ENCODE measurements at regions not wholly inside any gene's neighbourhood (a gene's known extent, or its start where the extent isn't known, plus 50 kb on each side); places are given as distances from the start of the nearest gene placed in this dataset.

DNA sequence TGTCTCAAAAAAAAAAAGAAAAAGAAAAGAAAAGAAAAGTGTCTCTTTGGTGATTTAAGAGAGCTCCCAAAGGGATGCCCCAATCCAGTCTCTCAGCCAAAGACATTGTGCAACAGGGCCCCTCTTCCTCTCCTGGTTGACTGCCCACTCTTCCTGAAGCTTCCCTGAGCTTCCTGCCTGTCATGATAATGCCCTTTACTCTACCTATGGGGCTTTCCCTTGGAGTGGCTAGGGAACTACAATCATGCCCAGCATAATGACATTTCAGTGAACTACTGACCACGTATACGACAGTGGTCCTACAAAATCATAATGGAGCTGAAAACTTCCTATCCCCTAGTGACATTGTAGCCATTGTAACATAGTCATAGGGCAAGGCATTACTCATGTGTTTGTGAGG is 118.0 kb downstream of the RASSF10 start (continued):
- TF ChIP-seq, protein P1, sequence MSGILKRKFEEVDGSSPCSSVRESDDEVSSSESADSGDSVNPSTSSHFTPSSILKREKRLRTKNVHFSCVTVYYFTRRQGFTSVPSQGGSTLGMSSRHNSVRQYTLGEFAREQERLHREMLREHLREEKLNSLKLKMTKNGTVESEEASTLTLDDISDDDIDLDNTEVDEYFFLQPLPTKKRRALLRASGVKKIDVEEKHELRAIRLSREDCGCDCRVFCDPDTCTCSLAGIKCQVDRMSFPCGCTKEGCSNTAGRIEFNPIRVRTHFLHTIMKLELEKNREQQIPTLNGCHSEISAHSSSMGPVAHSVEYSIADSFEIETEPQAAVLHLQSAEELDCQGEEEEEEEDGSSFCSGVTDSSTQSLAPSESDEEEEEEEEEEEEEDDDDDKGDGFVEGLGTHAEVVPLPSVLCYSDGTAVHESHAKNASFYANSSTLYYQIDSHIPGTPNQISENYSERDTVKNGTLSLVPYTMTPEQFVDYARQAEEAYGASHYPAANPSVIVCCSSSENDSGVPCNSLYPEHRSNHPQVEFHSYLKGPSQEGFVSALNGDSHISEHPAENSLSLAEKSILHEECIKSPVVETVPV (CRISPR knock-in tag; IDR thresholded peaks at IDR 0.05) = no peak
- TF ChIP-seq POU6F1 (CRISPR knock-in tag; IDR thresholded peaks at IDR 0.05; ENCODE audit: borderline replicate concordance, low read depth) = no peak
- TF ChIP-seq ZFP30 (CRISPR knock-in tag; IDR thresholded peaks at IDR 0.05) = no peak
- TF ChIP-seq ZNF8 (CRISPR knock-in tag; IDR thresholded peaks at IDR 0.05) = no peak

- no peak for TF ChIP-seq ISL1 (CRISPR knock-in tag; IDR thresholded peaks at IDR 0.05)
- no peak for TF ChIP-seq ZFP3 (CRISPR knock-in tag; IDR thresholded peaks at IDR 0.05)
- no peak for TF ChIP-seq BACH2 (CRISPR knock-in tag; IDR thresholded peaks at IDR 0.05; ENCODE audit: borderline replicate concordance)
- TF ChIP-seq ESRRG (CRISPR knock-in tag; IDR thresholded peaks at IDR 0.05) = no peak
- TF ChIP-seq POU6F1 (CRISPR knock-in tag; IDR thresholded peaks at IDR 0.05; ENCODE audit: borderline replicate concordance, low read depth) = no peak
- no peak for TF ChIP-seq ZNF565 (CRISPR knock-in tag; conservative IDR thresholded peaks at IDR 0.05; ENCODE audit: low read depth)
- no peak for TF ChIP-seq TSHZ2 (CRISPR knock-in tag; IDR thresholded peaks at IDR 0.05)
- no peak for TF ChIP-seq ARNTL (CRISPR knock-in tag; IDR thresholded peaks at IDR 0.05; ENCODE audit: borderline replicate concordance, low read depth)
- TF ChIP-seq ZNF70 (CRISPR knock-in tag; IDR thresholded peaks at IDR 0.05) = no peak
- no peak for ATAC-seq
These were observed 119.2 kb downstream of the RASSF10 start for GRCh38 chr11:13128354-13128753.

DNA sequence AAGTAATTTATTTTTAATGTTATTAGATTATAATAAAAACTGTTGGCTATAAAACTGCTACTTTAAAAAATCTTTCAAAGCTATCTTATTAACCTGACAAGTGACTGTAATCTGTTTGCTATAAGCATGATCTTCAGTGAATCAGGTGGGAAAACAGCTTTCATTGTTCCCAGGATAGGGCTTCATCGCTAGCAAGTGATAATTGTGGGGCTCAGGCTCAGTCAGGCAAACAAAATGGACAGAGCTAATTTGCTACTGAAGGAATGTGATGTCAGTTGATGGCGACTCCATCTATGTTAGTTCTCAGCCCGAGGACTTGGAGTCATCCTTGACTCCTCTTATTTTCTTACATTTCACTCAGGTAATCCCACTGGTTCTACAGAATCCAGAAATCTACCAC is 125.0 kb downstream of the RASSF10 start:
- ATAC-seq = no peak

More for the DNA sequence above, 125.0 kb downstream of the RASSF10 start:
- TF ChIP-seq ZC3H10 (CRISPR knock-in tag; IDR thresholded peaks at IDR 0.05) (no peak), OSR1 (CRISPR knock-in tag; IDR thresholded peaks at IDR 0.05) (no peak), TOX (CRISPR knock-in tag; IDR thresholded peaks at IDR 0.05; ENCODE audit: borderline replicate concordance) (no peak), POU6F1 (CRISPR knock-in tag; IDR thresholded peaks at IDR 0.05; ENCODE audit: borderline replicate concordance, low read depth) (no peak), RARB (CRISPR knock-in tag; IDR thresholded peaks at IDR 0.05) (no peak), ZFP30 (CRISPR knock-in tag; IDR thresholded peaks at IDR 0.05) (no peak), TSHZ2 (CRISPR knock-in tag; IDR thresholded peaks at IDR 0.05) (no peak), TCF4 (CRISPR knock-in tag; IDR thresholded peaks at IDR 0.05; ENCODE audit: borderline replicate concordance) (no peak), ZFP3 (CRISPR knock-in tag; IDR thresholded peaks at IDR 0.05) (no peak), ISL1 (CRISPR knock-in tag; IDR thresholded peaks at IDR 0.05) (no peak), ZNF8 (CRISPR knock-in tag; IDR thresholded peaks at IDR 0.05) (no peak), ZNF565 (CRISPR knock-in tag; conservative IDR thresholded peaks at IDR 0.05; ENCODE audit: low read depth) (no peak), PPARA (CRISPR knock-in tag; IDR thresholded peaks at IDR 0.05; ENCODE audit: borderline replicate concordance) (no peak), ESRRG (CRISPR knock-in tag; IDR thresholded peaks at IDR 0.05) (no peak), ARNTL (CRISPR knock-in tag; IDR thresholded peaks at IDR 0.05; ENCODE audit: borderline replicate concordance, low read depth) (no peak), ZNF70 (CRISPR knock-in tag; IDR thresholded peaks at IDR 0.05) (no peak), PATZ1 (CRISPR knock-in tag; IDR thresholded peaks at IDR 0.05; ENCODE audit: borderline replicate concordance) (no peak)
- TF ChIP-seq, protein P1 (CRISPR knock-in tag; IDR thresholded peaks at IDR 0.05) = no peak
